Testis (tissue), 2 donors: ENCODE measurements at regions not wholly inside any gene's neighbourhood (a gene's known extent, or its start where the extent isn't known, plus 50 kb on each side); places are given as distances from the start of the nearest gene placed in this dataset.

Experiments used
- POLR2A ChIP-seq: fragments of 450-650 bp; IDR thresholded peaks from one replicate; pipeline ENCODE4 v1.6.1; 2017; ENCODE audit warnings: antibody characterized with exemption, mild to moderate bottlenecking, moderate library complexity
- TF ChIP-seq, protein P1 (sequence below), 3 experiments: fragments of 450-650 bp in 2 of 3; fragments of 200-600 bp in 1 of 3; sonication (generic) in 1 of 3; IDR thresholded peaks; one replicate each; pipeline ENCODE4 v1.5.1; 2016 to 2019; ENCODE audit warnings: antibody characterized with exemption in 3 of 3, mild to moderate bottlenecking in 2 of 3, moderate library complexity in 1 of 3

- TF ChIP-seq, protein P1, sequence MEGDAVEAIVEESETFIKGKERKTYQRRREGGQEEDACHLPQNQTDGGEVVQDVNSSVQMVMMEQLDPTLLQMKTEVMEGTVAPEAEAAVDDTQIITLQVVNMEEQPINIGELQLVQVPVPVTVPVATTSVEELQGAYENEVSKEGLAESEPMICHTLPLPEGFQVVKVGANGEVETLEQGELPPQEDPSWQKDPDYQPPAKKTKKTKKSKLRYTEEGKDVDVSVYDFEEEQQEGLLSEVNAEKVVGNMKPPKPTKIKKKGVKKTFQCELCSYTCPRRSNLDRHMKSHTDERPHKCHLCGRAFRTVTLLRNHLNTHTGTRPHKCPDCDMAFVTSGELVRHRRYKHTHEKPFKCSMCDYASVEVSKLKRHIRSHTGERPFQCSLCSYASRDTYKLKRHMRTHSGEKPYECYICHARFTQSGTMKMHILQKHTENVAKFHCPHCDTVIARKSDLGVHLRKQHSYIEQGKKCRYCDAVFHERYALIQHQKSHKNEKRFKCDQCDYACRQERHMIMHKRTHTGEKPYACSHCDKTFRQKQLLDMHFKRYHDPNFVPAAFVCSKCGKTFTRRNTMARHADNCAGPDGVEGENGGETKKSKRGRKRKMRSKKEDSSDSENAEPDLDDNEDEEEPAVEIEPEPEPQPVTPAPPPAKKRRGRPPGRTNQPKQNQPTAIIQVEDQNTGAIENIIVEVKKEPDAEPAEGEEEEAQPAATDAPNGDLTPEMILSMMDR (IDR thresholded peaks at IDR 0.05): no peak
- TF ChIP-seq POLR2A: no peak
These were observed 1010.4 kb downstream of the TBC1D22A start for GRCh38 chr22:47772864-47773263.
